Endodermal cell (in vitro differentiated cells): ENCODE measurements at regions not wholly inside any gene's neighbourhood (a gene's known extent, or its start where the extent isn't known, plus 50 kb on each side); places are given as distances from the start of the nearest gene placed in this dataset.
A peak's percentile ranks its signal among the peaks of the same experiment; 100 is the strongest.

Source experiments
- DNase-seq: peaks from one replicate; pipeline ENCODE4 v3.0.0-alpha.2; 2017
- H3K27ac ChIP-seq: 2 replicates; pipeline ENCODE4 v1.5.1; 2013; ENCODE audit warnings: mild to moderate bottlenecking, low read depth, low read length, moderate library complexity
- H3K27me3 ChIP-seq: 2 replicates; pipeline ENCODE4 v1.6.1; 2013; ENCODE audit warnings: mild to moderate bottlenecking, low read length, moderate library complexity; ENCODE audit not compliant: insufficient read depth, control insufficient read depth, poor library complexity, severe bottlenecking
- H3K36me3 ChIP-seq: 2 replicates; pipeline ENCODE4 v1.7.0; 2013; ENCODE audit warnings: mild to moderate bottlenecking, low read length, moderate library complexity; ENCODE audit not compliant: control insufficient read depth, insufficient read depth
- H3K4me1 ChIP-seq: one replicate; pipeline ENCODE4 v1.7.0; 2013; ENCODE audit warnings: low read length; ENCODE audit not compliant: control insufficient read depth, insufficient read depth
- H3K4me3 ChIP-seq: 2 replicates; pipeline ENCODE4 v1.5.1; 2013; ENCODE audit warnings: mild to moderate bottlenecking, low read length, moderate library complexity
- H3K9ac ChIP-seq: 2 replicates; pipeline ENCODE4 v1.6.1; 2013; ENCODE audit warnings: mild to moderate bottlenecking, low read length, moderate library complexity; ENCODE audit not compliant: poor library complexity, severe bottlenecking; ENCODE audit errors: extremely low read depth
- H3K9me3 ChIP-seq: 2 replicates; pipeline ENCODE4 v1.6.1; 2013; ENCODE audit warnings: mild to moderate bottlenecking, low read length, moderate library complexity; ENCODE audit not compliant: control insufficient read depth
- H3K27ac Mint-ChIP-seq: 2 replicates; pipeline ENCODE4 v1.8.0; 2020; ENCODE audit warnings: mixed read lengths
- H3K27me3 Mint-ChIP-seq: 2 replicates; pipeline ENCODE4 v1.8.0; 2021; ENCODE audit warnings: mild to moderate bottlenecking, mixed read lengths; ENCODE audit not compliant: insufficient read depth
- H3K36me3 Mint-ChIP-seq: 2 replicates; pipeline ENCODE4 v1.8.0; 2020; ENCODE audit warnings: low read depth, mixed read lengths
- H3K4me1 Mint-ChIP-seq: 2 replicates; pipeline ENCODE4 v1.8.0; 2020; ENCODE audit warnings: mixed read lengths
- H3K4me3 Mint-ChIP-seq: 2 replicates; pipeline ENCODE4 v1.8.0; 2020; ENCODE audit warnings: mild to moderate bottlenecking, moderate library complexity, mixed read lengths
- H3K9me3 Mint-ChIP-seq: 2 replicates; pipeline ENCODE4 v1.8.0; 2020; ENCODE audit warnings: mild to moderate bottlenecking, mixed read lengths
- WGBS, 2 experiments: methylation state at CpG; one replicate each; pipeline versions ENCODE4 v1.1.5 to v1.1.7; 2013; ENCODE audit warnings: missing lambda C conversion rate in 2 of 2, mixed read lengths in 1 of 2; ENCODE audit not compliant: insufficient coverage in 1 of 2, insufficient read length in 1 of 2; 5-methylcytosine and 5-hydroxymethylcytosine counted together
- TF ChIP-seq, protein P1 (sequence below): fragments of 200-600 bp; sonication (generic); conservative IDR thresholded peaks from 2 replicates; pipeline ENCODE4 v1.5.0; 2021; ENCODE audit warnings: antibody characterized with exemption, mild to moderate bottlenecking

DNA sequence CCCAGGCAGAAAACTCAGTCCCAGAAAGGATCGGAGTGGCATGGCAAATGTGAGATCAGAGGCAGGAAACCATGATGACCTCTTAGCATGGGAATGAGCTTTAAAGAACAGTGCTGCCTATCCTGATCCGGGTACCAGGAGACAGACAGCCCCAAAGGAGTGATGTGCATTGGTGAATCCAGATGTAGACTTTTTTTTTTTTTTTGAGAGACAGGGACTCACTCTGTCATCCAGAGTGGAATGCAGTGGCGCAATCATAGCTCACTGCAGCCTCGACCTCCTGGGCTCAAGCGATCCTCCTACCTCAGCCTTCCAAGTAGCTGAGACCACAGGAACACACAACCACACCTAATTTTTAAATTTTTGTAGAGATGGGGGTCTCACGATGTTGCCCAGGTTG is 122.7 kb downstream of the VAPA start:
- Mint-ChIP-seq H3K4me3 (no peak overlapping the region), H3K27me3 (peaks cover 8% of the 10 kb centered on the region)
- H3K36me3 ChIP-seq = no peaks in the 10 kb centered on the region

DNA sequence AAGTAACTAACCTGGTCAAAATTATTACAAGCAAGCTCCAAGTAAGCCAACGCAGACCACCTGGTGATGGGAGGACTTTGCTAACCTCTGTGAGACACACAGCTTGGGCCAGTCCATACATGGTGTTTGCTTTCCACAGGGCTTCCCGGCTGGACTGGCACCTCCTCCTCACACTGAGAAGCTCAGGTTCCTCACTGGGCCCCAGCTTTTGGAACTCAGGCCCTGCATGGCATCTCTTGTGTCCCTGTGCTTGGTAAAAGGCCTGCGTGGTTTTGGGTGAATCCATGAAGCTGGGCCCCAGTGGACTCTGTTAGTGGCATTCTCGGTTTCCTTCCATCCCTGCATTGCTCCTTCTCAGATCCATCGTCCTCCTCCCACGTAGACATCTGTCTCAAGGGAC is 123.4 kb downstream of the VAPA start:
- DNase-seq = peak; percentile 26
- no peaks in the 10 kb centered on the region for H3K36me3 ChIP-seq
- peaks cover 7% of the 10 kb centered on the region for H3K4me1 Mint-ChIP-seq
- H3K36me3 Mint-ChIP-seq = no peaks in the 10 kb centered on the region
- H3K4me3 Mint-ChIP-seq = no peak overlapping the region
- H3K27me3 Mint-ChIP-seq = peaks cover 8% of the 10 kb centered on the region
- H3K4me1 ChIP-seq = no peaks in the 10 kb centered on the region
- H3K27me3 ChIP-seq = no peaks in the 10 kb centered on the region
- TF ChIP-seq, protein P1, sequence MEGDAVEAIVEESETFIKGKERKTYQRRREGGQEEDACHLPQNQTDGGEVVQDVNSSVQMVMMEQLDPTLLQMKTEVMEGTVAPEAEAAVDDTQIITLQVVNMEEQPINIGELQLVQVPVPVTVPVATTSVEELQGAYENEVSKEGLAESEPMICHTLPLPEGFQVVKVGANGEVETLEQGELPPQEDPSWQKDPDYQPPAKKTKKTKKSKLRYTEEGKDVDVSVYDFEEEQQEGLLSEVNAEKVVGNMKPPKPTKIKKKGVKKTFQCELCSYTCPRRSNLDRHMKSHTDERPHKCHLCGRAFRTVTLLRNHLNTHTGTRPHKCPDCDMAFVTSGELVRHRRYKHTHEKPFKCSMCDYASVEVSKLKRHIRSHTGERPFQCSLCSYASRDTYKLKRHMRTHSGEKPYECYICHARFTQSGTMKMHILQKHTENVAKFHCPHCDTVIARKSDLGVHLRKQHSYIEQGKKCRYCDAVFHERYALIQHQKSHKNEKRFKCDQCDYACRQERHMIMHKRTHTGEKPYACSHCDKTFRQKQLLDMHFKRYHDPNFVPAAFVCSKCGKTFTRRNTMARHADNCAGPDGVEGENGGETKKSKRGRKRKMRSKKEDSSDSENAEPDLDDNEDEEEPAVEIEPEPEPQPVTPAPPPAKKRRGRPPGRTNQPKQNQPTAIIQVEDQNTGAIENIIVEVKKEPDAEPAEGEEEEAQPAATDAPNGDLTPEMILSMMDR = no peak
- H3K4me3 ChIP-seq = no peak overlapping the region
- no peak overlapping the region for H3K9ac ChIP-seq
- H3K9me3 ChIP-seq = peaks cover 10% of the 10 kb centered on the region
- no peak overlapping the region for H3K27ac ChIP-seq
- peaks cover 13% of the 10 kb centered on the region for H3K9me3 Mint-ChIP-seq
- H3K27ac Mint-ChIP-seq = no peak overlapping the region
- 91 to 98% methylated on average over 5 to 6 of the region's 6 CpGs for WGBS, 2 experiments

More for the DNA sequence above, 122.7 kb downstream of the VAPA start:
- DNase-seq = peak; percentile 15
- no peaks in the 10 kb centered on the region for H3K36me3 Mint-ChIP-seq
- peaks cover 6% of the 10 kb centered on the region for H3K9me3 Mint-ChIP-seq
- H3K4me1 ChIP-seq = no peaks in the 10 kb centered on the region
- no peak overlapping the region for H3K27ac ChIP-seq
- 93% methylated on average over 6 of the region's 6 CpGs for WGBS, 2 experiments
- peaks cover 7% of the 10 kb centered on the region for H3K4me1 Mint-ChIP-seq
- no peak overlapping the region for H3K9ac ChIP-seq
- no peaks in the 10 kb centered on the region for H3K27me3 ChIP-seq
- H3K9me3 ChIP-seq = peaks cover 3% of the 10 kb centered on the region
- TF ChIP-seq, protein P1 = no peak
- no peak overlapping the region for H3K4me3 ChIP-seq
- no peak overlapping the region for H3K27ac Mint-ChIP-seq

DNA sequence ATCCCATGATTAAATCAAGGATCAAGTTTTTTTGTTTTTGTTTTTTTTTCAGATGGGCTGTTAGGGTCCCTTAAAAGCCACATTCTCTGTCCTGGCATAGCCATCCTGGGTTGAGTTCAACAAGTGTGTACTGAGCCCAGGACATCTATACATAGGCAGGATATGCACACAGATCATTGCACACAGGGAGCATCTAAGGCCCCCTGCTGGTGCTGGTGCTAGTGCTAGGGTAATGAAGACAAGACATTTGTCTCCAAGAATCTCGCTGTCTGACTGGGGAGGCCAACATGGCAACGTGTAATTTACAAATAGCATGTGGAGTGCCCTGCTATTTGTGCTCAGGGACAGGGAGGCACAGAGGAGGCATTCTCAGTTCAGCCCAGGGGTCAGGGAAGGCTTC is 124.5 kb downstream of the VAPA start:
- peaks cover 21% of the 10 kb centered on the region for H3K9me3 ChIP-seq
- Mint-ChIP-seq H3K36me3 (no peaks in the 10 kb centered on the region), H3K4me1 (peaks cover 4% of the 10 kb centered on the region), H3K27ac (no peak overlapping the region), H3K9me3 (peaks cover 19% of the 10 kb centered on the region), H3K27me3 (peaks cover 8% of the 10 kb centered on the region), H3K4me3 (no peak overlapping the region)
- no peak overlapping the region for H3K4me3 ChIP-seq
- peak; percentile 36 for DNase-seq
- H3K27me3 ChIP-seq = no peaks in the 10 kb centered on the region
- H3K27ac ChIP-seq = no peak overlapping the region
- TF ChIP-seq, protein P1 = no peak
- H3K36me3 ChIP-seq = no peaks in the 10 kb centered on the region
- H3K9ac ChIP-seq = no peak overlapping the region
- 71 to 80% methylated on average over 2 of the region's 2 CpGs for WGBS, 2 experiments
- H3K4me1 ChIP-seq = no peaks in the 10 kb centered on the region
